HG03064 (cell line): ENCODE measurements at regions not wholly inside any gene's neighbourhood (a gene's known extent, or its start where the extent isn't known, plus 50 kb on each side); places are given as distances from the start of the nearest gene placed in this dataset.
"Not testable (repeated sequence)": the region's sequence is repeated elsewhere in the genome, so short reads cannot be mapped to it uniquely, and the experiment has no call there.

Source experiments
- ATAC-seq: cut with Tn5 transposase; IDR thresholded peaks from one replicate; pipeline ENCODE4 v1.9.1; 2021; ENCODE audit warnings: low read depth; ENCODE audit not compliant: unreplicated experiment

DNA sequence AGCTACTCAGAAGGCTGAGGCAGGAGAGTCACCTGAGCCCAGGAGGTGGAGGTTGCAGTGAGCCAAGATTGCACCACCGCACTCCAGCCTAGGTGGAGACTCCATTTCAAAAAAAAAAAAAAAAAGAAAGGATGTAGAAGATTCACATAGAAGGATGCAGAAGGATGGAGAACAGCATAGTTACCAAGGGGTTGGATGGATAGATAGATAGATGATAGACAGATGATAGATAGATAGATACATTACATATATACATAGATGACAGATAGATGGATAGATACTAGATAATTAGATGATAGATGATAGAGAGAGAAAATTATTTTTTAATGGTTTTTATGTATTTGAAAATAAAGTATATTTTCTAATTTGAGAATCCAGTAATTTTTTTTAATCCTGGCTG lies 160.7 kb upstream of the ARID1B start:
- ATAC-seq = no peak

DNA sequence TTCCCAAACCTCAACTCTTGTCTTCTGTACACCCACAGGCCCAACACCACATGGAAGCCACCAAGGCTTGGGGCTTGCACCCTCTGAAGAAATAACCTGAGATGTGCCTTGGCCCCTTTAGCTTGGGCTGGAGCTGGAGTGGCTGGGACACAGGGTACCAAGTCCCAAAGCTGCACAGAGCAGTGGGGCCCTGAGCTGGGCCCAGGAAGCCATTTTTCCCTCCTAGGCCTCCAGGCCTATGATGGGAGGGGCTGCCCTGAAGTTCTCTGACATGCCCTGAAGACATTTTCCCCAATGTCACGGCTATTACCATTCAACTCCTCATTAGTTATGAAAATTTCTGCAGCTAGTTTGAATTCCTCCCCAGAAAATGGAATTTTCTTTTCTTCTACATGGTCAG lies 163.2 kb upstream of the ARID1B start:
- ATAC-seq = no peak

DNA sequence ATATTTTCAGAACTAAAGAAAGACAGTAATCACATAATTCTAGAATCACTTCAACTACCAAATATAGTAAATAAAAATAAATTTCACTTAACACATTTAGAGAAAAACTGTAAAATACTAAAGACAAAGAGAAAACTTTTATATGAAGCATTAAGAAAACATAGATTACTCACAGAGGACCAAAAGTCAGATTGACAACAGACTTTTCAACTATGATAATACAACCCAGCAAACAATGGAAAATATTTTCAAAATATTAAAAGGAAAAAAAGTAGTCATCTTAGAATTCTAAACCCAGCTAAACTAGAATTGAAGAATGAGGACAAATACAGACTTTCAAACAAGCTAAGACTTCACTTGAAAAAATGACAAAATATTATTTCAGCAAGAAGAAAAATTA lies 164.8 kb upstream of the ARID1B start:
- ATAC-seq = no peak

DNA sequence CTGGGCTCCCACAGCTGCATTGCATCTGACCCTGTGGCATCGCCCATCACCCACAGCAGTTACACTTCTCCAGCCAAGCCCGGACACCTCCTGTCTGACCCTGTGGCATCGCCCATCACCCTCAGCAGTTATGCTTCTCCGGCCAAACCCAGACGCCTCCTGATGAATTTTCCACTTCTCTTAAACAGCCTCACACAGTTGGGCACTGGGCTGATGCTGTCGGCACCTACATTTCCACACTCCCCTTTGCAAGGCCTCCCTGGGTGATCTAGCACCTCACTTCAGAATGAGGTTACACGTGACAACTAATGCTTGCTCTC lies 175.2 kb upstream of the ARID1B start:
- no peak for ATAC-seq

DNA sequence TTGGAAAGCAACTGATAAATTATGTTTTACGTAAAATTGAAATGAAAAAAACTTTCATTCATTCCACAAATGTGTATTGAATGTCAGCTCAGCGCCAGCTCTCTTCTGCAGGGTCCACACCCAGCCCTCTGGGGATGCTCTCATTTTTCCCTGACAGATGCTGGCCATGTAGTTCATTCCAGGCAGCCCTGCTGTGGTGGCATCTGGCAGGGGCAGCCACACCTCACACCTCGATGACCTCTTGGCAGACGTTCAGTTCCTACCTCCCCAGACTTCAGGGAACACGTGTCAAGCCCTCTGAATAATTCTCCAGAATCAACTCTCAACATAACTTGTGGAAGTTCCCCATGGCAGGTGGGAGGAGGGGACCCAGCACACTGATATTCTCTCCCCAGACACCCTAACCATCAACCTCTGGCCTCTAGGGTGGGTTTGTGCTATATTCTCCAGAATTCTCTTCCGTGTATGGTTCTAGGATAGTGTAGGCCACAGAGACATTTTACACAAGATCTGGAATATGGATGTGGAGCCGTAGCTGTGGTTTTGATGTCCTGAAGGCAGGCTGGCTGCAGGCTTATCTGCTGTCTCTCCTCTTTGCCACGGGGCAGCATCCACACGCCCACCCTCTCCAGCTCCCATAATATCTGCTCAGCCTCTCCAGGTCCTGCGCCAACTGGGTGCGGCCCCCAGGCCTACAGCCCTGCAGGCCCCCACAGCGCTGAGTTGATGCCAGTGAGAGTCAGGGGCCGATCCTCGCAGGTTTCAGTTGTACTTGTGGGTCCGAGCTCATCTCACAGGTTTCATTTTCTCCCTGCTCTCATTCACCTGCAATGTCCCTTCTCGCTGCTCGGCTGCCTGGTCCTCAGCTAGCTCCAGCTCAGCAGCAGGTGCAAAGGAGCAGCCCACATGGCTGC lies 175.8 kb upstream of the ARID1B start:
- no peak for ATAC-seq

DNA sequence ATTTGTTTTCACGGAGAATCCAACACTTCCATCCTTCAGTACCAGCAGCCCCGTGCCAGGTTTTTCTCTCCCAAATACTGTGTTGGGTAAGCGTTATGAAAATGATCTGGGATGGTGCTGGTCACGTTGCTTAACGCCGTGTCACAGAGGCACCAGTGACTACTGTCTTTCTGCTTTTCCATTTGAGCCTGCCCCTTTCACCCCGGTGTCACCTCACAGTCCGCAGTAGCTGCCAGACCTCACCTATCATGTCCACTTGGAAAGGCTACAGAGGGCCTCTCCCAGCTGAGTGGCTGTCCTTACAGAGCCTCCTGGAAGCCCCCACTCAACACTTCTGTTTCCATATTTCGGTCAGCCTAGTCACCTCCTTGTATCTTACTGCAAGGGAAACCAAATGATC lies 176.5 kb upstream of the ARID1B start:
- no peak for ATAC-seq

DNA sequence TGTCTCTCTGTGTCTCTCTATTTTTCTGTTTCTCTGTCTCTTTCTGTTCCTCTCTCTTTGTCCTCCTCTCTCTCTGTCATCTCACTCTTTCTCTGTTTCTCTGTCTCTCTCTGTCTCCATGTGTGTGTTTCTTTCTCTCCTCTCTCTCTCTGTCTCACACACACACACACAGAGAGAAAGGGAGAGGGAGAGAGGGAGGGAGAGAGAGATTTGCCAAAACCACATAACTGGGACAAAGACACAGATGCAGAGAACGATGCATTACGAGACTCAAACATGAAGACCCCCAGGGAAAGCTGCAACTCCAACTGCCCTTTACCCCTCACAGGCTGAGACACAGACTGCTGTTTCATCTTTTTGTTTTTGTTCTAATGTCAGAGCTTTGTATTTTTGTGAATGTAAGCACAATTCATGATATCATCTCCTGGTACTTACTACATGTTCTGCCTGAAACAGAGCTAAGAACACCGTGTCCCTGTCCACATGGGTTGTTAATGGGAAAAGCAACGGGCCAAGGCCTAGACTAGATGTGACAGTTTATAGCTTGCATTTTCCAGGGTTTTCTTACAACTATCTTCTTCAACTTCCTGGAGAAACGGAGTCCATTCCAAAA lies 177.1 kb upstream of the ARID1B start:
- no peak for ATAC-seq

DNA sequence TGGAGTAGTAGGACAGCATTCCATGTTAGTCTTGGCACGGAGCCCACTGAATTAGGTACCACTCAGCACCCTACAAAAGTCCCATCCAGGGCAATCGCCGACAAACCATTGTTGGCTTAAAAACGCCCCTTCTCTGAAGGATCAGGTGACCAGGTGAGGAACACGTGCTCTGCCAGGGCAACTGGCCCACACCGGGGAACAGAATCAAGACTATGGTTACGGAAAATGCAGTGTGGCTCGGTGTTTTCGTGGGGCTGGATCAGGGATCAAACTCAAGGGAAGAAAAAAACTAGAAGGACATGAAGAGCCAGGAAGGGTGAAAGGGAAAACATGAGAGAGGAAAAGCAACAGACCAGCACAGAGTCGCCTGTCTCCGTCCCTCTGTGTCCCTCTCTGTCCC lies 177.8 kb upstream of the ARID1B start:
- ATAC-seq = no peak

DNA sequence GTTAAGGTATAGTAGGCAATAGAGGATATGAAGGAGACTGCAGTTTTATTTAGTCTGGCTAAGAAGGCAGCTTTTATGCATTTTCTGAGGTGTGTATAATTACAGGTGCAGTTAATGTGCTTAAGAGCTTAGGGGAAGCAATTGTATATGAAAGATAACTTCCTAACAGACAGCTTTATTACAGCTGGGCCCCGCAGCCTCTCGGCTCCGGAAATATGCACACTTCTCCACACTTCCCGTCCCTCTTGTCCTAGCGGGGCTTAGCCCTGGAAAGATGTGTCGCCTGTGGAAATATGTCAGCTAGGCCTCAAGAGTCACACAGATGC lies 178.4 kb upstream of the ARID1B start:
- no peak for ATAC-seq

DNA sequence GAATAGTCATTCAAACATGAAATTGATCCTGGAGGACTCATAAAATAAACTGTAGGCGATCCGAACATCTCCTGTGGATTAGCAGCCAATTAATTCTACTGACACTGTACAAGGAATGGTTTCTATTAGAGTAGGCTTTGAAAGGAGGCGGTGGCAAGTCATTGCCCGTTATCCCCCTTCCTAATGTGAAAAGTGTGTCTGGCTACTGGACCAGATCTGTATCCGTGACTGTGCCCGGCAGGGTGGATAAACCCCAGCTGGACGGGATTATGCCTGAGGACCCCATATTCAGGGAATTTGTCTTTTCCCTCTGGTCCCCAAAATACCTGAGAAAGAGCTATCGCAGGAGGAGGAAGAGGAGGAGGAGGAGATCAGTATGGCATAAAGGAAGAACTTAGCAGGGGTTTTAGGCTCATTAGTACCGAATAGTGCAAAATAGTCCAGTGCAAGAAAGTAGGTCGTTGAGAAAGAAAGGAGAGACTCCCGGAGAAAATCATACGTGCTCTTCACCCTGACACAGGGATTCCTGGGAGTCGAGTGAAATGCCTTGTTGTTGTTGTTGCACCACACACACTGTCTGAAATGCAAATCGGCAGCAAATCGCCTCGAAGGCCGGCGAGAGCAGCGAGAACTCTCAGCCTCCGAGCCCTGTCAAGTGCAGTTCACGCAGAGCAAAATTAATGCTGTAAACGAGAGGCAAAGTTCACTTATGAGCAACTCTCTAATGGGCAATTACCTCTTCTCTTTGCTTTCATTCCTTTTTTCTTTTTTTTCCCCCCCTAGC lies 178.9 kb upstream of the ARID1B start:
- ATAC-seq = no peak

DNA sequence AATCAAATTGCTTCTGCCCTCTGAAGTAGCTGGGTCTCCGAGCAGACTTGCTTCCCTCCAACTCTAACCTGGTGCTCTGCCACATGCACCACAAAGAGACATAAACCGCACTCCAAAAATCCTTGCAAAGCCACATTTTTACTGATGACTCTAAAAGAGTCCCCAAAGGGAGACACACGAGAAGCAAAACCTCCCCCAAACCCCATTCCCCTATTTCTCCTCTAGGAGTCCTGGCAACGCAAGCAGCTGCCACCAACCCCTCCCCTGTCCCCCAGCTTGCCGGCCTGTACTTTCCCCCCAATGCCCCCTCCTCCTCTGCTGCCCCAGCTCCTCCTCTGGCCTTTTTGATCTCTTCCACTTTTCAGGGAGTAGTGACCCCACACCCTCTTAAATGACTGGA lies 180.1 kb upstream of the ARID1B start:
- ATAC-seq = no peak

DNA sequence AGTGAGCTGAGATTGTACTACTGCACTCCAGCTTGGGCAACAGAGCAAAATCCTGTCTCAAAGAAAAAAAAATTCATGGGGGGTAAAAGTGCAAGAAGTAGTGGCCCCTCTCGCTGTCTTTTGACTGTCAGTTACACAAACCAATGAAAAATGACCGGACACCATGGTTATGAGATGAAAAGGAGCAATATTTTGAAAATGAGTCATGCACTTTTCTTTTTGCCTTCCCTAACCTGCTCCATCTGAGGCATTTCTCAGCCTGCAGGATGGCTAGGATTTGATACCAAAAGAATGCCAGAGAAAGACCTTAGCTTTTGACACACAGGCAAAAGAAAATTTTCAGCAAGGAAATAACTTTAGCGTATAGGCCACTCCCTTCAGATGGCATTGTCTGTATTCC lies 181.7 kb upstream of the ARID1B start:
- ATAC-seq = no peak

DNA sequence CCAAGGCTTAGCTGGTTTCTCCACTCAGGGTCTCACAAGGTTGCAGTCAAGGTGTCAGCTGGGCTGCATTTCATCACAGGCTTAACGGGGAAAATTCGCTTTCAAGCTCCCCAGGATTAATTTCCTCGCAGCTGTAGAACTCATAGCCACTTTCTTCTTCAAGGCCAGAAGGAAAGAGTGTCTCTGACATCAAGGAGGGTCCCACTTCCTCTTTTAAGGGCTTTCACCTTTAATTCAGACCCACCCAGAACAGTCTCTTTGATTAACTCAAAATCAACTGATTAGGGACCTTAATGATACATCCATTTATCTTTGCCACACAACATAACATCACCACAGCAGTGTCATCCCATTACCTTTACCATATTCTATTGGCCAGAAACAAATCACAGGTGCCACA lies 183.3 kb upstream of the ARID1B start:
- no peak for ATAC-seq

DNA sequence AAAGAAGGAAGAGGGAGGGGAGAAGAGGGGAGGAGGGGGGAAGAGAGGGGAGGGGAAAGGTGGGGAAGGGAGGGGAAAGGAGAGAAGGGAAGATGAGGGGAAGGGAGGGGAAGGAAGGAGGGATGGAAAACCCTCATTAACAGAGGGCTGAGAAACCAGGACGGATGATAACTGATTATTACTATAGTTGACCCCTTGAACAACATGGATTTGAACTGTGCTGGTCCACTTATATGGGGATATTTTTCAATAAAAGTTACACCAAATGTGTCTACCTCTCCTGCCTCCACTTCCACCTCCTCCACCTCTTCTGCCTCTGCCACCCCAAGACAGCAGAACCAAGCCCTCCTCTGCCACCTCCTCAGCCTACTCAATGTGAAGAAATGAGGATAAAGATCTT lies 184.1 kb upstream of the ARID1B start:
- no peak for ATAC-seq

DNA sequence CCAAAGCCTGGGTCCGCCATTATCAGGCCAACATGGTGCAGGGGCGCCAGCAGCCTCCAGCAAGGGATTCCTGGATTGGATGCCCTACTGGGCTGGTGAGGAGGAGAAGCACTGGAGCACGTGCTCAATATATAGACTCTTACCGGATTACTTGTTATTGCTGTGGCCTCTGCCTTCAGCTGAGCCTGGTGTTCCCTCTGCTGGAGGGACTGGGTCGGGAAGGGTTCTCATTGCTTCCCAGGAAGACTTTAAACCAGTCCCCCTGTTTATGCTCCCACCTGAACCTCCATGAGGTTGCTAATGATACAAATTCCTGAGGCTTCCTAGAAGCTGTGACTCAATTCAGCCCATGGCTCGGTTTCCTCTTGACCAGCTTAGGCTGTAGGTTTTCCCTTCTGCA lies 186.7 kb upstream of the ARID1B start:
- no peak for ATAC-seq

DNA sequence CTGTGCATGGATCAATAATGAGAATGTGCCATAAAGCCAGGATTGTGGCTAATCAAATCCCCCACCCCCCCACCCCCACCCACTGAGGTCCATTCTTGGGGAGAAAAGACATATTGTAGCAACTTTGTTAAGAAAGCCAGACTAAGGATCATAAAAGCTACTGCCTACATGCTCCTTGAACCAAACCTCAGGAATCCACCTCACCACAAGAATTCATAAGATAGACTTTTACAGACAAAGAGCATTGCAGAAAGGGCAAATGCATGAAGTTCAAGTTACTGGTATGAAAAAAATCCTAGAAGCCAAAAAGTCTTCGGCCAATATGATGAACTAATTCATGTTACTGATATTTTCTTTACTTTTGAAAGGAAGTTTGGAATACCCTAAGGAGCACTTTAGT lies 187.9 kb upstream of the ARID1B start:
- no peak for ATAC-seq

DNA sequence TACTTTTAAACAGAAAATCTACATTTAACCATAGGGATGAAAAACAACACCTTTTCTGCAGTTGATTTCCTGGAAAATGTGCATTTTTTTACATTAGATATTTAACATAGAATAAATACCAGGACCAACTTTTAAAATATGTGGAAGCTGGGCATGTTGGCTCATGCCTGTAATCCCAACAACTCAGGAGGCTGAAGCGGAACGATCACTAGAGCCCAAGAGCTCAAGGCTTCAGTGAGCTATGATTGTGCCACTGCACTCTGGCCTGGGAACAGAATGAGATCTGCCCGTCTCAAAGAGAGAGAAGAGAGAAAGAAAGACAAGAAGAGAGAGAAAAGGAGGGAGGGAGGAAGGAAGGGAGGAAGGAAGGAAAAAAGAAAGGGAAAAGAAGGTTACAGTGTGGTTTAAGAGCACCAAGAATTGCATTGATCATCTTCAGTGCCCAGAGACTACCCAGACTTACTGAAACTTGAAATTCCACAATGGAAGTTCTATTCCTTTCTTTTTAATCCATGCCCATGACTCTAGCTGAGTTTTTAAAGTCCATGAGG lies 189.4 kb upstream of the ARID1B start:
- ATAC-seq = no peak

DNA sequence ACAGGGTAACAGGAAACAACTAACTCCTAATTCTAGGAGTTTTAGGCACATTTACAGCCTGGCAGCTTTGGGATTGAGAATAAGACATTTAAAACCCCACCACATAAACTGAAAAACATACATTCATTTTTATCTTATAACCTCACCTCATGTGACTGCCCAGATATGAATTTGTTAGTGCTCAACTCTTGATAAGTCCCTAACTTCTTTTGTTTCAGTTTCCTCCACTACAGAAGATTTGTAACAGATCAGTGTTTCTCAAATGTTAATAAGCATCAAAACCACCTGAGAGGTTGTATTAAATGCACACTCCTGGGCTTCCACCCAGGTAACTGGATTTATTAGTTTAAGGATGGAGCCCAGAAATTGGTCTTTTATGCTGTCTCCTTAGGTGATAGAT lies 190.1 kb upstream of the ARID1B start:
- no peak for ATAC-seq

DNA sequence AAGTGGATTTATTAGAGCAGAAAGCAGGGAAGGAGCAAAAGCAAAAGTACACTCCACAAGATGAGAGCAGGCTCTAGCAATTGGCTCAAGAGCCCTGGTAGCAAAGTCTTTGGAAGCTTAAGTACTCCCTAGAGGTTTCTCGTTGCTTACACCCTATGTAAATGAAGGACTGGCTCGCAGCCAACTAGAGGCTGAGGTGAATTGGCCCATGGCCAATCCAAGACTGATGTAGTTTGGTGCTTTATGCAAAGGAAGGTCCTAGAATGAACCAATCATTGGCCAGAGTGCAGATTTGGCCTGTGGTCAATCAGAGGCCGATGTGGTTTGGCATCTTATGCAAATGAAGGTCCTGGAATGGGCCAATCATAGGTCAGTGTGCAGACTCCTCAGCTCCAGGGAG lies 191.3 kb upstream of the ARID1B start:
- ATAC-seq = no peak

DNA sequence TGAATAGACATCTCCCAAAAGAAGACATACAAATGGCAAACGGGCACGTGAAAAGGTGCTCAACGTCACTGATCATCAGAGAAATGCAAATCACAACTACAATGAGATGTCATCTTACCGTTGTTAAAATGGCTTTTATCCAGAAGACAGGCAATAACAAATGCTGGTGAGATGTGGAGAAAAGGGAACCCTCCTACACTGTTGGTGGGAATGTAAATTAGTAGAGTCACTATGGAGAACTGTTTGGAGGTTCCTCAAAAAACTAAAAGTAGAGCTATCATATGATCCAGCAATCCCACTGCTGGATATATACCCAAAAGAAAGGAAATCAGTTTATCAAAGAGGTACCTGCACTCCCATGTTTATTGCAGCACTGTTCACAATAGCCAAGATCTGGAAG lies 193.1 kb upstream of the ARID1B start:
- ATAC-seq = not testable (repeated sequence)

DNA sequence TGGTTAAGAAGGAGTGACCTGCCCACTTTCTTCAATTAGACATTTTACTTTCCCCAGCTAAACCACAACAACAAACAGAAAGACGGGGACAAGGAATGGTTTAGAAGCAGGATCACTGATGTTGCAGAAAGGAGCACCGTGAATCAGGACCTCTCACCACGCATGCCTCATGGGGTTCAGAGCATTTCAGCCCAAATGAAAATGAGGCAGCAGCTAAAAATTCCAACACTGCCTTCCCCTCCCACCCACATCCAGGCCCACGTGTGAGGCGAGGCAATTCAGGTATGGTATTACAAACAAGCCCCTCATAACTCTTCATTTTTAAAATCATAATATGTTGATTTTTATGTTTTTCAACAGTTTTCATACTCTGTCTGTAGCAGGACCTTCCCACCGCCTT lies 194.1 kb upstream of the ARID1B start:
- no peak for ATAC-seq
